Loucy (cell line): ENCODE measurements at regions not wholly inside any gene's neighbourhood (a gene's known extent, or its start where the extent isn't known, plus 50 kb on each side); places are given as distances from the start of the nearest gene placed in this dataset.

Source experiments
- H2AFZ ChIP-seq: fragments of 200-600 bp; sonication (generic); 2 replicates; pipeline ENCODE4 v1.6.0; 2016; ENCODE audit warnings: antibody characterized with exemption, mild to moderate bottlenecking, low read length, moderate library complexity
- H3F3A ChIP-seq: fragments of 200-600 bp; 2 replicates; pipeline ENCODE4 v1.6.0; 2016; ENCODE audit warnings: antibody characterized with exemption, low read depth, mild to moderate bottlenecking
- H3K27me3 ChIP-seq: fragments of 200-600 bp; sonication (generic); 2 replicates; pipeline ENCODE4 v1.6.1; 2014; ENCODE audit warnings: low read length, mild to moderate bottlenecking; ENCODE audit not compliant: insufficient read depth, poor library complexity, severe bottlenecking
- H3K36me3 ChIP-seq: fragments of 200-600 bp; sonication (generic); 2 replicates; pipeline ENCODE4 v1.6.1; 2016; ENCODE audit warnings: low read length; ENCODE audit not compliant: insufficient read depth
- H3K4me1 ChIP-seq: fragments of 200-600 bp; sonication (generic); 2 replicates; pipeline ENCODE4 v1.5.1; 2014; ENCODE audit warnings: low read length, mild to moderate bottlenecking; ENCODE audit not compliant: insufficient read depth, poor library complexity, severe bottlenecking
- H3K4me2 ChIP-seq: fragments of 200-600 bp; sonication (generic); 2 replicates; pipeline ENCODE4 v1.6.0; 2014; ENCODE audit warnings: antibody characterized with exemption, low read length, low read depth, mild to moderate bottlenecking; ENCODE audit not compliant: poor library complexity, severe bottlenecking
- H3K4me3 ChIP-seq: fragments of 200-600 bp; sonication (generic); 2 replicates; pipeline ENCODE4 v1.5.1; 2014; ENCODE audit warnings: low read length, mild to moderate bottlenecking, mixed read lengths; ENCODE audit not compliant: poor library complexity, severe bottlenecking
- H3K79me2 ChIP-seq: fragments of 200-600 bp; sonication (generic); 2 replicates; pipeline ENCODE4 v1.6.1; 2014; ENCODE audit warnings: low read length; ENCODE audit not compliant: insufficient read depth
- H3K9ac ChIP-seq: fragments of 200-600 bp; sonication (generic); 2 replicates; pipeline ENCODE4 v1.6.0; 2014; ENCODE audit warnings: mild to moderate bottlenecking, low read depth, low read length, moderate library complexity; ENCODE audit not compliant: poor library complexity, severe bottlenecking
- H3K9me2 ChIP-seq: fragments of 200-600 bp; sonication (generic); replicated peaks from 2 replicates; pipeline ENCODE4 v1.6.1; 2016; ENCODE audit warnings: low read depth, low read length, mixed read lengths
- H3K9me3 ChIP-seq: fragments of 200-600 bp; sonication (generic); 2 replicates; pipeline ENCODE4 v1.6.1; 2014; ENCODE audit warnings: mild to moderate bottlenecking, antibody characterized with exemption, low read length, low read depth; ENCODE audit not compliant: insufficient read depth
- H4K20me1 ChIP-seq: fragments of 200-600 bp; sonication (generic); 2 replicates; pipeline ENCODE4 v1.6.0; 2014; ENCODE audit warnings: antibody characterized with exemption, low read length, mild to moderate bottlenecking; ENCODE audit not compliant: insufficient read depth, poor library complexity, severe bottlenecking
- EZH2phosphoT487 ChIP-seq: fragments of 200-600 bp; IDR thresholded peaks from 2 replicates; pipeline ENCODE4 v1.6.1; 2018; ENCODE audit warnings: antibody characterized with exemption, mild to moderate bottlenecking, moderate library complexity, borderline replicate concordance
- TF ChIP-seq, protein P1 (sequence below): fragments of 200-600 bp; sonication (generic); conservative IDR thresholded peaks from 2 replicates; pipeline ENCODE4 v1.5.1; 2014; ENCODE audit warnings: mild to moderate bottlenecking, antibody characterized with exemption, low read length

DNA sequence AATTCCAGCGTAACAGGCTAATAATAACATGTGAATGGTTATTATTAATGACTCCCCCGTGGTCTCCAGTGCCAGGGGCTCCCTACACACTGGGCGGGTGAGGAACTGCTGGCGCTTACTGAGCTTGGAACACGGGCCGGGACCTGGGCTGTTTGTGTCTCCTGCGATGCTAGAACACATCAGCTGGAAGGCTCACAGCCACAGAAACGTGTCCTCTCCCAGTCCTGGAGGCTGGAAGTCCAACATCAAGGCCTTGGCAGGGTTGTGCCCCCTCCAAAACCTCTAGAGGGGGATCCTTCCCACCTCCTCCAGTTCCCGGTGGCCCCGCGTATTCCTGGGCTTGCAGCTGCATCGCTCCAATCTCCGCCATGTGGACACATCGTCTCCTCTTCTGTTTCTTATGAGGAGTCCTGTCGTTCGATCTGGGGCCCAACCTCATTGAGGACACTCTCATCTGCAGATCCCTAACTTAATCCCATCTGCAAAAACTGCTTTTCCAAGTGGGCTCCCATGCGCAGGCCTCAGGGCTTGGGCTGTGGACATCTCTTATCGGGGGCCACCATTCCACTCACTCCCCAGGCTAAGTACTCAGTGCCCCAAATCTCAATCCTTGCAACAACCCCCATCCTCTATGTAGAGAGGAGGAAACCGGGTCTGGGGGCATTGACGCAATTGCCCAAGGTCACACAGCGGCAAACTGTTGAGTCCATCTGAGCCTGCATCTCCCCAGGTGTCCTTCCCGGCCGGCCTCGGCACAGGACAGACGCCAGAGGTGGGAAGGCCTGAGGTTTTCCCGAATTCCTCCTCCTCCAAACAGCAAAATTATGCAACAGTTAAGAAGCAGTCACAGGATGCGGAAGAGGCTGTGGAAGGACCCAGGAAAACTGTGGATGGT lies 193.9 kb downstream of the IRF8 start:
- Histone ChIP-seq H3K4me3 (no peak overlapping the region), H4K20me1 (no peaks in the 10 kb centered on the region), H3K9ac (no peak overlapping the region), H3K27me3 (no peaks in the 10 kb centered on the region), H3K4me1 (no peaks in the 10 kb centered on the region), H3K9me3 (no peaks in the 10 kb centered on the region), H3K36me3 (no peaks in the 10 kb centered on the region), H3K9me2 (no peaks in the 10 kb centered on the region), H3K4me2 (no peak overlapping the region), H3F3A (no peaks in the 10 kb centered on the region), H3K79me2 (no peaks in the 10 kb centered on the region), H2AFZ (no peak overlapping the region)
- TF ChIP-seq, protein P1, sequence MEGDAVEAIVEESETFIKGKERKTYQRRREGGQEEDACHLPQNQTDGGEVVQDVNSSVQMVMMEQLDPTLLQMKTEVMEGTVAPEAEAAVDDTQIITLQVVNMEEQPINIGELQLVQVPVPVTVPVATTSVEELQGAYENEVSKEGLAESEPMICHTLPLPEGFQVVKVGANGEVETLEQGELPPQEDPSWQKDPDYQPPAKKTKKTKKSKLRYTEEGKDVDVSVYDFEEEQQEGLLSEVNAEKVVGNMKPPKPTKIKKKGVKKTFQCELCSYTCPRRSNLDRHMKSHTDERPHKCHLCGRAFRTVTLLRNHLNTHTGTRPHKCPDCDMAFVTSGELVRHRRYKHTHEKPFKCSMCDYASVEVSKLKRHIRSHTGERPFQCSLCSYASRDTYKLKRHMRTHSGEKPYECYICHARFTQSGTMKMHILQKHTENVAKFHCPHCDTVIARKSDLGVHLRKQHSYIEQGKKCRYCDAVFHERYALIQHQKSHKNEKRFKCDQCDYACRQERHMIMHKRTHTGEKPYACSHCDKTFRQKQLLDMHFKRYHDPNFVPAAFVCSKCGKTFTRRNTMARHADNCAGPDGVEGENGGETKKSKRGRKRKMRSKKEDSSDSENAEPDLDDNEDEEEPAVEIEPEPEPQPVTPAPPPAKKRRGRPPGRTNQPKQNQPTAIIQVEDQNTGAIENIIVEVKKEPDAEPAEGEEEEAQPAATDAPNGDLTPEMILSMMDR: no peak
- no peak for TF ChIP-seq EZH2phosphoT487

DNA sequence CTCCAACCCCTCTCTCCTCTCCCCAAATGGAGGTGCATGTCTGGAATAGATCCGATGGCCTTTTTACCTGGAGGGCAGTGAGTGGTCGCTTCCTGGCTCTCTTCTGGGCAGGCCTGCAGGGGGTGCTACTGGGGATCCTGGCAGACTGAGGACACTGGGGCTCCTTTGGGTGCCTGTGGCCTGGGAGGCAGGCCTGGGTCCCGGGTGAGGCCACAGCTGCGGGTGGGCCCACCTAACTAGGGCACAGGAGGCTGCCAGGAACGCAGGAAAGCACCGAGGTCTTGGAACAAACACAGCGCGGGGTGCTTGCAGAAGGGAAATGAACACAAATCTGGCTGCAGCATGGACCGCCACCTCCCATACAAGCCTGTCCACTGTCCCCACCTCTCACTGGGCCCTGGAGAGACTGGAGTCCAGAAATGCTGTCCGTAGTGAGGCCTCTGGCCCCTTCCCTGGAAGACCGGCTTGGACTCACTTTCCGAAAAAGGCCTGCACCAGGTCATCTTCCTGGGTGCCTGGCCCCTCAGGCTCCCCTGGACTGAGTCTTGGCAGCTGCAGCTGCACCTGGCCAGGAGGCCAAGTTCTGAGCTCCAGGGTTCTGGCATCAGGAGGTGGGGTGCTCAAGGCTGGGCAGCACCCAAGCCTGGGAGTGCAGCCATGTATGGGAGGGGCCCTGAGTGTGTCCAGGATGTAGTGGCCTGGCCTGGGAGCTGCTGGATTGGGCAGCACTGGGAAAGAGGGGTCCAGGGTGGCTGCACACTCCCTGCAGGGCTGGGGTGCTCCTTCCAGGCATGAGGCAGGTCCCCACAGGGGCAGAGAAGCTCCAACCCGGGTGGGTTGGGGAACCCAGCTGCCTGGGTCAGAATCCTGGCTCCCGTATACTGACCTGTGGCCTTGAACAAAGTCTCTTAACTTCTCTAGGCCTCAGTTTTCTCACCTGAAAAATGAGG lies 195.1 kb downstream of the IRF8 start:
- H3K4me2 ChIP-seq: no peak overlapping the region
- no peak for TF ChIP-seq EZH2phosphoT487
- TF ChIP-seq, protein P1: peak; percentile 38
- no peaks in the 10 kb centered on the region for H3K79me2 ChIP-seq
- no peaks in the 10 kb centered on the region for H3K27me3 ChIP-seq
- H4K20me1 ChIP-seq: no peaks in the 10 kb centered on the region
- no peak overlapping the region for H2AFZ ChIP-seq
- H3K4me3 ChIP-seq: no peak overlapping the region
- H3K9ac ChIP-seq: no peak overlapping the region
- no peaks in the 10 kb centered on the region for H3F3A ChIP-seq
- H3K4me1 ChIP-seq: no peaks in the 10 kb centered on the region
- no peaks in the 10 kb centered on the region for H3K9me3 ChIP-seq
- no peaks in the 10 kb centered on the region for H3K36me3 ChIP-seq
- no peaks in the 10 kb centered on the region for H3K9me2 ChIP-seq

DNA sequence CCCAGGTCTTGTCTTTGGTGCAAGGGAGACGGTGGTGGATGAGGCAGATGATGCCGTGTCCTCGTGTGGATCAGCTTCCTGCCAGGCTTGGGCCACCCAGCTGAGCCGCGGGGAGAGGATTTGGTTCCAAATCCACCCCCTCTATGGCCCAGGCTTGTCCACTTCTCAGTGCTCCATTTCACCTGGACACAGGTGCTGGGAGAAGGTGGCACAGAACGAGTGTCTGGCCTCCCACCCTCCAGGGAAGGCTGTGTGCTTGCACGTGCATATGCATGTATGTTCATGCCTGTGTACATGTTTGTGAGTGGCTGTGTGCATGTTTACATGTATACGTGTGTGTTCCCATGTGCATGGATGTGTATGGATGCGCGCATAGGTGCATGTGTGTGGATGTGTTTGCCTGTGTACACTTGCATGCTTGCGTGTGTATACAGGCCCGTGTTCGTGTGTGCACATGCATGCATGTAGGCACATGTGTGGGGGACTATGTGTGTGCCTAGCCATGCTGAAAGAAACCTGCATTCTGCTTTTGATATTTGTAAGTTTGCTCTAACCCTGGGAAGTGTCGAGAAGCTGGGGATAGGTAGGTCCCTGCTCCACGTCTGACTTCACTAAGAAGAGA lies 196.3 kb downstream of the IRF8 start:
- H3K4me1 ChIP-seq: no peaks in the 10 kb centered on the region
- no peaks in the 10 kb centered on the region for H4K20me1 ChIP-seq
- no peaks in the 10 kb centered on the region for H3K79me2 ChIP-seq
- H2AFZ ChIP-seq: no peak overlapping the region
- H3K9me3 ChIP-seq: no peaks in the 10 kb centered on the region
- H3K36me3 ChIP-seq: no peaks in the 10 kb centered on the region
- no peak for TF ChIP-seq EZH2phosphoT487
- TF ChIP-seq, protein P1: no peak
- H3F3A ChIP-seq: no peaks in the 10 kb centered on the region
- H3K4me2 ChIP-seq: no peak overlapping the region
- H3K9ac ChIP-seq: no peak overlapping the region
- no peak overlapping the region for H3K4me3 ChIP-seq
- H3K9me2 ChIP-seq: no peaks in the 10 kb centered on the region
- H3K27me3 ChIP-seq: no peaks in the 10 kb centered on the region
